IMR-90 (cell line): ENCODE measurements at regions not wholly inside any gene's neighbourhood (a gene's known extent, or its start where the extent isn't known, plus 50 kb on each side); places are given as distances from the start of the nearest gene placed in this dataset.

ENCODE experiments used
- BHLHE40 ChIP-seq: fragments of 150-350 bp; IDR thresholded peaks from 2 replicates; pipeline ENCODE4 v1.6.1; 2016; ENCODE audit warnings: mild to moderate bottlenecking, low read depth, low read length
- CEBPB ChIP-seq: IDR thresholded peaks from 2 replicates; pipeline ENCODE4 v1.6.1; 2012; ENCODE audit warnings: low read depth, low read length, improper control_type of control experiment
- CHD1 ChIP-seq: IDR thresholded peaks from 2 replicates; pipeline ENCODE4 v1.6.1; 2012; ENCODE audit warnings: low read depth, low read length, improper control_type of control experiment
- MAFK ChIP-seq: IDR thresholded peaks from 2 replicates; pipeline ENCODE4 v1.6.1; 2012; ENCODE audit warnings: low read depth, low read length, improper control_type of control experiment
- MAZ ChIP-seq: IDR thresholded peaks from 2 replicates; pipeline ENCODE4 v1.6.1; 2012; ENCODE audit warnings: low read depth, mild to moderate bottlenecking, low read length, improper control_type of control experiment, moderate library complexity, borderline replicate concordance
- MXI1 ChIP-seq: IDR thresholded peaks from 2 replicates; pipeline ENCODE4 v1.6.1; 2012; ENCODE audit warnings: low read depth, mild to moderate bottlenecking, low read length, moderate library complexity, borderline replicate concordance
- NFE2L2 ChIP-seq: fragments of 150-350 bp; IDR thresholded peaks from 2 replicates; pipeline ENCODE4 v1.6.1; 2016; ENCODE audit warnings: low read depth, mild to moderate bottlenecking, low read length
- POLR2A ChIP-seq: IDR thresholded peaks from 2 replicates; pipeline ENCODE4 v1.6.1; 2012; ENCODE audit warnings: mild to moderate bottlenecking, low read depth, low read length
- RAD21 ChIP-seq: IDR thresholded peaks from 2 replicates; pipeline ENCODE4 v1.6.1; 2012; ENCODE audit warnings: low read length, improper control_type of control experiment
- RCOR1 ChIP-seq: IDR thresholded peaks from 2 replicates; pipeline ENCODE4 v1.6.1; 2012; ENCODE audit warnings: mild to moderate bottlenecking, low read length, improper control_type of control experiment; ENCODE audit not compliant: insufficient replicate concordance
- RFX5 ChIP-seq: IDR thresholded peaks from 2 replicates; pipeline ENCODE4 v1.8.0; 2012; ENCODE audit warnings: low read depth, mild to moderate bottlenecking, low read length, moderate library complexity
- TF ChIP-seq, protein P1 (sequence below): conservative IDR thresholded peaks from 2 replicates; pipeline ENCODE4 v1.5.1; 2012; ENCODE audit warnings: mild to moderate bottlenecking, low read depth, low read length, improper control_type of control experiment
- TF ChIP-seq, protein P2 (sequence below): fragments of 150-350 bp; IDR thresholded peaks from 2 replicates; pipeline ENCODE4 v1.6.1; 2017; ENCODE audit warnings: mild to moderate bottlenecking, antibody characterized with exemption, low read length, low read depth
- TF ChIP-seq, protein P3 (sequence below): fragments of 150-350 bp; IDR thresholded peaks from 2 replicates; pipeline ENCODE4 v1.6.1; 2016; ENCODE audit warnings: low read depth, mild to moderate bottlenecking, low read length, moderate library complexity, borderline replicate concordance

DNA sequence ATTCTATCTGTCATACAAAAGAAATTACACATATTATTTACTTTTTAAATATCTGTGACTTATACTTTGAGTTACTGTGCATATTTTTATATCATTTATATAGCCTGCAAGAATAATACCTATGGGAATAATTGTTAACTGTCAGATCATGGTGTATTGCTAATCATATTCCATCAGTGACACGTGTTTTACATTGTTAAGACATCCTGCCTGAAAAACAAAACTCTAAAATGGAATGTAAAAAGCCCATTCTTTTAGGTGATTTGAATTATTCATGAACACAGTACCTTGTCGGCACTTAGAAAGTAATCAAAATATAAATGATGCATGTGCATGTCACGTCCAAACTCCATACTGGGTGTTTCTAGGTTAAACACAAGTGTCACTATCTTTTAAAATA is 533.8 kb upstream of the PCDH9 start:
- no peak for TF ChIP-seq CEBPB
- TF ChIP-seq POLR2A: no peak
- TF ChIP-seq, protein P1, sequence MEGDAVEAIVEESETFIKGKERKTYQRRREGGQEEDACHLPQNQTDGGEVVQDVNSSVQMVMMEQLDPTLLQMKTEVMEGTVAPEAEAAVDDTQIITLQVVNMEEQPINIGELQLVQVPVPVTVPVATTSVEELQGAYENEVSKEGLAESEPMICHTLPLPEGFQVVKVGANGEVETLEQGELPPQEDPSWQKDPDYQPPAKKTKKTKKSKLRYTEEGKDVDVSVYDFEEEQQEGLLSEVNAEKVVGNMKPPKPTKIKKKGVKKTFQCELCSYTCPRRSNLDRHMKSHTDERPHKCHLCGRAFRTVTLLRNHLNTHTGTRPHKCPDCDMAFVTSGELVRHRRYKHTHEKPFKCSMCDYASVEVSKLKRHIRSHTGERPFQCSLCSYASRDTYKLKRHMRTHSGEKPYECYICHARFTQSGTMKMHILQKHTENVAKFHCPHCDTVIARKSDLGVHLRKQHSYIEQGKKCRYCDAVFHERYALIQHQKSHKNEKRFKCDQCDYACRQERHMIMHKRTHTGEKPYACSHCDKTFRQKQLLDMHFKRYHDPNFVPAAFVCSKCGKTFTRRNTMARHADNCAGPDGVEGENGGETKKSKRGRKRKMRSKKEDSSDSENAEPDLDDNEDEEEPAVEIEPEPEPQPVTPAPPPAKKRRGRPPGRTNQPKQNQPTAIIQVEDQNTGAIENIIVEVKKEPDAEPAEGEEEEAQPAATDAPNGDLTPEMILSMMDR: no peak
- TF ChIP-seq RFX5: no peak
- TF ChIP-seq CHD1: no peak
- TF ChIP-seq, protein P2, sequence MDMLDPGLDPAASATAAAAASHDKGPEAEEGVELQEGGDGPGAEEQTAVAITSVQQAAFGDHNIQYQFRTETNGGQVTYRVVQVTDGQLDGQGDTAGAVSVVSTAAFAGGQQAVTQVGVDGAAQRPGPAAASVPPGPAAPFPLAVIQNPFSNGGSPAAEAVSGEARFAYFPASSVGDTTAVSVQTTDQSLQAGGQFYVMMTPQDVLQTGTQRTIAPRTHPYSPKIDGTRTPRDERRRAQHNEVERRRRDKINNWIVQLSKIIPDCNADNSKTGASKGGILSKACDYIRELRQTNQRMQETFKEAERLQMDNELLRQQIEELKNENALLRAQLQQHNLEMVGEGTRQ: no peak
- no peak for TF ChIP-seq MAFK
- no peak for TF ChIP-seq RAD21
- no peak for TF ChIP-seq MAZ
- TF ChIP-seq NFE2L2: no peak
- TF ChIP-seq, protein P3, sequence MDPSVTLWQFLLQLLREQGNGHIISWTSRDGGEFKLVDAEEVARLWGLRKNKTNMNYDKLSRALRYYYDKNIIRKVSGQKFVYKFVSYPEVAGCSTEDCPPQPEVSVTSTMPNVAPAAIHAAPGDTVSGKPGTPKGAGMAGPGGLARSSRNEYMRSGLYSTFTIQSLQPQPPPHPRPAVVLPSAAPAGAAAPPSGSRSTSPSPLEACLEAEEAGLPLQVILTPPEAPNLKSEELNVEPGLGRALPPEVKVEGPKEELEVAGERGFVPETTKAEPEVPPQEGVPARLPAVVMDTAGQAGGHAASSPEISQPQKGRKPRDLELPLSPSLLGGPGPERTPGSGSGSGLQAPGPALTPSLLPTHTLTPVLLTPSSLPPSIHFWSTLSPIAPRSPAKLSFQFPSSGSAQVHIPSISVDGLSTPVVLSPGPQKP: no peak
- TF ChIP-seq RCOR1: no peak
- no peak for TF ChIP-seq MXI1
- TF ChIP-seq BHLHE40: no peak
